HG03196 (cell line): ENCODE measurements at regions not wholly inside any gene's neighbourhood (a gene's known extent, or its start where the extent isn't known, plus 50 kb on each side); places are given as distances from the start of the nearest gene placed in this dataset.

Source experiments
- ATAC-seq: cut with Tn5 transposase; IDR thresholded peaks from one replicate; pipeline ENCODE4 v1.9.1; 2021; ENCODE audit not compliant: unreplicated experiment

- ATAC-seq = no peak
Measured at GRCh38 chr1:209400351-209401220, 182.9 kb upstream of the CAMK1G start.

- no peak for ATAC-seq
Measured at GRCh38 chr1:209402697-209403096, 180.8 kb upstream of the CAMK1G start.

- ATAC-seq = no peak
Measured at GRCh38 chr1:209403921-209404320, 179.6 kb upstream of the CAMK1G start.

DNA sequence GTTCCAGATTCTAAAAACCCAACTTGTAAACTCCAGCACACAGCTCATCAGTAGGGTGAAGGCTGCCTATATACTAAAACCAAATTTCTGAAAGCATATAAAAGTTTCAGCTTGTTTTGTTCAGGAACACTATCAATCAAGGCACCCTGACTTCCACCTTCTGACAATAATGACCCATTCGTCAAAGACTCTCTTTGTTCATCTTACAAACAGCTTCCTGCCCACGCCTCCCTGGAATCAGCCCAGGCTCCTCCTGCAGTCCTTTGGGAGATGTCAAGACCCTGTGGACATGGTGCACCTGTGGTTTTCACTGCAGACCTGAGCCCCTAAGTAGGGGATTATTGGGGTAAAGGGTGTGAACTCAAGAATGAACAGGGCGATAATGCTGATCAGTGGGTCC lies 178.9 kb upstream of the CAMK1G start:
- ATAC-seq = no peak

GRCh38 chr1:209405183-209405814 lies 178.2 kb upstream of the CAMK1G start:
- ATAC-seq = no peak

- no peak for ATAC-seq
Measured at GRCh38 chr1:209406168-209406567, 177.3 kb upstream of the CAMK1G start.

GRCh38 chr1:209406595-209406994 lies 176.9 kb upstream of the CAMK1G start:
- no peak for ATAC-seq

- no peak for ATAC-seq
Measured at GRCh38 chr1:209409780-209410179, 173.7 kb upstream of the CAMK1G start.

- ATAC-seq = no peak
Measured at GRCh38 chr1:209411491-209411929, 172.0 kb upstream of the CAMK1G start.

GRCh38 chr1:209412036-209412435 lies 171.5 kb upstream of the CAMK1G start:
- ATAC-seq = no peak

GRCh38 chr1:209412566-209412965 lies 170.9 kb upstream of the CAMK1G start:
- ATAC-seq = no peak

- ATAC-seq = no peak
Measured at GRCh38 chr1:209413062-209413461, 170.5 kb upstream of the CAMK1G start.

DNA sequence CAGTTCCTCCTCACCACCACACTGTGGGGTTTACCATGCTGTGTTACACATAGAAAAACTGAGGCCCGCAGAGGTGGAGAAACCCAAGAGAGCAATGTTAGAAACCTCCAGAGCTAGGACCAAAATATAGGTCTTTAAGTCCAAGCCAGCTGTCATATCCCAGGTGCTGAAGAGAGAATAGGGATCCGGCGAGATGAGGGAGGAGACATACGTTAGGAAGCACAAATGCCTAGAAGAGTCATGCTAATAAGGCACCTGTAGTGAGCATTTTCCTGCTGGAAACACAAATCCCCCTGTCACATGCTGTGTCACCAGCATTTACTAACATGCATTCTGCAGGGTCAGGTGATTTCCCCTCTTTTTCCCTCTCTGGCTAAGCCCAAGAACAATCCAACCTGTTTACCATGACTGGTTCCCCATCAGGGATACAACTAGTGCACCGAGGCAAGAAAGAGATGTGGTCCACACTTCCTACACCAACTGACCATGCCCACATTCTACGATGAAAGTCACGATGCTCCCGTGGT lies 168.6 kb upstream of the CAMK1G start:
- no peak for ATAC-seq

DNA sequence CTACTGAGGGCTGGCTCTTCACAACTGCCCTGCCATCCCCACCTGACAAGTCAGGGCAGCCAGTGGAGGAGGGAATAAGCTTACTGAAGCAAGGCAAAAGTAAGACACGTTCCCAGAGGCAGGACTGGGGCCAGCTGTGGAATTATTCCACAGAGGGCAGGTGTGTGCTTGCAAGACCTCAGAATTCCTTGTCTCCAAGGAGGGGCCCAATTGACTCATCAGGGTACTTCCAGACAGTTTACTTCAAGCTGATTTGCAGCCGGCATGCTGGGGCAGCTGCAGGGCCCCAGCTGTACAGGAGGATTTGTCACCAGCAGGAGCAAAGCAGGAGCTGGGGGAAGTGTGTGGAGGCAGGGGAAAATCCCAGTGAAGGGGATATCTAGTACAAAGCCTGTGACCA lies 167.5 kb upstream of the CAMK1G start:
- ATAC-seq = no peak

- ATAC-seq = no peak
Measured at GRCh38 chr1:209416716-209417115, 166.8 kb upstream of the CAMK1G start.

GRCh38 chr1:209417761-209418160 lies 165.8 kb upstream of the CAMK1G start:
- ATAC-seq = no peak

DNA sequence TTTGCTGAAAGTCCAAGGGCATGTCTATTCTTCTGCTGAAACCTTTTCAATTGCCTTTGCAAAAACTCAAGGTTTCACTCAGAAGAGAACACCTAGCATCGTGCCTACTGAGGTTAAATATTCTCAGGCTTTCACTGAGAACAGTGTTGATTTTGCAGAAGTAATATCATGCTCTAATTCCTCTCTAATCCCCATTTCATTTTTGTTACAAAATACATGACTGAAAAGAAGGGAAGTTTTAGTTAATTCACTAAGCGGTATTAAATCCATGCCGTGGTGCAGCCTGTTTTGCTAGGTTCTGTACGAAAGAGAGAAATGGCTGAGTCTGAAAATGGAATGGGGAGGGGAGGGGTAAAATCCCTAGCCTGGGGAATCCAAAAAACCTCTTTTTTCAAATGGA lies 163.2 kb upstream of the CAMK1G start:
- no peak for ATAC-seq

DNA sequence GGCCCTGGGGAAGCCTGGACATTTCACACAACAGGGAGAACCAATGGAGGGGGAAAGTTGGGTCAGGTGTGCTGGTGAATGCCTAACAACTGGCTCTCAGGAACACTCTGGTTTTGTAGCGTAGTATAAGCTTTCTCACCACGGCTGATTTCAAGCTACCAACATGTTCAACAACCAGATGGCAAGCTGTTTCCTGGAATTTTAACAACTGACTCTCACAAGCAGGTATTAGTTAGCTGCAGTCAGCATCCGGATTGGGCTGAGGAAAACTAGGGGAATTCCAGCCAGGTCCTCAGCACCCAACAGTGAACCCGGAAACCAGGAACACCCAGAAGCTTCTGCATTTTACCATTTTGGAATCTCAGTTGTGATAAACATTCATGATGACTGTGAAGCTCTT lies 162.3 kb upstream of the CAMK1G start:
- ATAC-seq = no peak

DNA sequence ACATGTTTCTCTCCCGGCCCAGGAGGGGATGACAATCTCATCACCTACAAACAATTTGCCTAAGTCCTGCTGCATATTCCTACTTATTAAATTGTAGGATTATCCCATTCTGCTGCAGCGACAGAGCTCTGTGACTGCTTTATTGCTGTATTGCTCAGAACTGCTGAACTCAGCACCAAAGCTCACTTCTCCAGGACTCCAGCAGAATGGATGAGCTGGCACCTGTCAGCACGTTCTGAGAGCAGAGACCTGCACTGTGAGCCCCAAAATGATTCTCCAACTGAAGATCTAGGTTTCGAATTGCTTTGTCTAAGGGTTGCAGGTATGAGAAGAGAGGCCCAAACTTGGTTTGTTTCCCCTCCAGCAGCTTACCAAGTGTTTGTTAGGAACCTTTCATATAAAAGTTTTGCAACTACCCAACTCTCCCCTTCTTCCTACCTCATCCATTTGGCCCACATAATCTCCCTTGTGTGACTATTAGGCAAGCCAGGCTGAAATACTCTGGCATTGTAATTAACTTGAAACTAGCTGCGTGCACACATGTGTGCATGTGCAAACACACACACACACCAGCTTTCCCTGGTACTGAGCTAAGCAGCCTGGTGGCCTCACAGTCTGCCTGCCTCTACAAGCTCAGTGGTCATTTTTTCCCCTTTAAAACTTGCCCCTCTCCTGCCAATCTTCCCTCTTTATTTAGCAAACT lies 161.4 kb upstream of the CAMK1G start:
- ATAC-seq = no peak

GRCh38 chr1:209425959-209426358 lies 157.6 kb upstream of the CAMK1G start:
- no peak for ATAC-seq

GRCh38 chr1:209427277-209427676 lies 156.2 kb upstream of the CAMK1G start:
- no peak for ATAC-seq

DNA sequence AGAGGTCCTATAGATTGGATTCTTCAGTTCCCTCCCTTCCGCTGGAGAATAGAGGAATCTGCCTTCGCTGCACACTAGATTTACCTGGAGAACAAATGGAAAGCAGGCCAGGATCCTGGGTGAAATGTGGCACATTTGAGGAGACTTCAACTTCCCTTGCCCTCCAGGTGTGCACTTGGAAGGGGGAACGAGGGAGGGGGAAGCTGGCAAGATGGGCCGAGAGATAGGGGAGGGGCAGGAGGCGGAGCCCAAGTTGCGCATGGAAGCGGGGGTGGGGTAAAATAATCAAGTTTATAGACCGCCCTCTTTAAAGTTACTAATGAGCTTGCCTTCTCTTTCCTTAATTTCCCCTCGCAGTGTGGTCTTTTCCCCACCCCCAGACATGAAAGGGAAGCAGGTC lies 155.7 kb upstream of the CAMK1G start:
- no peak for ATAC-seq
